ENCODE measurements at regions not wholly inside any gene's neighbourhood (a gene's known extent, or its start where the extent isn't known, plus 50 kb on each side); places are given as distances from the start of the nearest gene placed in this dataset.

DNA sequence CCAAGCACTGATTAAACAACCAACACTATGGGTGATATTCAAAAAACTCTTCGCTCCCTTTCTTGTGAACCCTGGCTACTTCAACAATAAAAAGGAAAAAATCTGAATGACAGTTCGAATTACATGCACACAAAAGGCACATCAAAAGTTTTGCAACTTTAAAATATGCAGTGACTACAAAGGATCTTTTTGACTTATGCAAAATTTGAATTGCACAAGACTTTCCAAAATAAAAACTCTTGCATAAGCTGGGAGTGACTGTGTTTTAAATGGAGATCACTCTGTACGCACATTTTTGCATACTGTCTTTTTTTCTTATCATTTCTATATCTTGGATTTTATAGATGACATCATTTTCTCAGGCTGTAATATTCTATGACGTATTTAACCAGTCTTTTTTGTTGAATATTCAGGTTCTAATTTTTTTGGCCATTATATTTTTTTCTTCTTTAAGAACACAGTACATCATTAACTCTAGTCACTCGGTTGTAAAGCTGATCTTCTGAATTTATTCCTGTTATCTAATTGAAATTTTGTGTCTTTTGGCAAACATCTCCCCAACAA, 667.6 kb upstream of the TBX3 start:
- no peak for TF ChIP-seq ZBTB7A (IDR thresholded peaks at IDR 0.05; ENCODE audit: low read depth)
- TF ChIP-seq TEAD4 (IDR thresholded peaks at IDR 0.05), result no peak
- no peak for TF ChIP-seq FOXM1 (IDR thresholded peaks at IDR 0.05; ENCODE audit: borderline replicate concordance, low read depth)
- no peak for TF ChIP-seq RAD21 (IDR thresholded peaks at IDR 0.05; ENCODE audit: low read depth)
